Pons (tissue), 1 donor: ENCODE measurements at regions not wholly inside any gene's neighbourhood (a gene's known extent, or its start where the extent isn't known, plus 50 kb on each side); places are given as distances from the start of the nearest gene placed in this dataset.

Experiments used
- DNase-seq: peaks from one replicate; pipeline ENCODE4 v3.0.0-alpha.2; 2016; ENCODE audit warnings: low spot score

DNA sequence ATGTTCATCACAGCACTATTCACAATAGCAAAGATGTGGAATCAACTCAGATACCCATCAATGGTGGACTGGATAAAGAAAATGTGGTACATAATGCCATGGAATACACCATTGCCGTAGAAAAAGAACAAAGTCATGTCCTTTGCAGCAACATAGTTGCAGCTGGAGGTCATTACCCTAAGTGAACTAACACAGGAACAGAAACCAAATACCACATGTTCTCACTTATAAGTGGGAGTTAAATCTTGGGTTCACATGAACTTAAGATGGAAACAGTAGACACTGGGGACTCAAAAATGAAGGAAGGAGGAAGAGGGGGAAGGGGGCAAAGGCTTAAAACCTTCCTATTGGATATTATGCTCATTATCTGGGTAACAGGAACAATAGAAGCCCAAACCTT is 228.1 kb upstream of the RAB6C start:
- DNase-seq, result no peak

DNA sequence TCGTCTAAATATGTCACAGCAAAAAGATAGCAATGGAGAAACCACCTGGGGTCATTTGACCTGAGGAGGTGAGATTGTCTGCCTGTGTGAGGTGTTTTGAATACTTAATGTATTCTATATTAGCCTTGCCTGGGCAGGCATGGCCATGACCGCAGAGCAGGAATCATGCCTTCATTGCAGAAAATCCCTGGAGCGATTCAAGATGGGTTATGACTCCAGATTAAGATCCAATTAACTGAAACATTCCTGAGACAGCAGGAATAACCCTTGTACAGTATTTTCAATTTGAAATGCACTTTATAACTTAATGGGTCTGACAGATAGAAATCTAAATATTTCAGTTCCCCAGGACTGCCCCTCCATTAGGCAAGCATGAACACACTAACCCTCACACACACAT is 227.3 kb upstream of the RAB6C start:
- DNase-seq, result no peak

DNA sequence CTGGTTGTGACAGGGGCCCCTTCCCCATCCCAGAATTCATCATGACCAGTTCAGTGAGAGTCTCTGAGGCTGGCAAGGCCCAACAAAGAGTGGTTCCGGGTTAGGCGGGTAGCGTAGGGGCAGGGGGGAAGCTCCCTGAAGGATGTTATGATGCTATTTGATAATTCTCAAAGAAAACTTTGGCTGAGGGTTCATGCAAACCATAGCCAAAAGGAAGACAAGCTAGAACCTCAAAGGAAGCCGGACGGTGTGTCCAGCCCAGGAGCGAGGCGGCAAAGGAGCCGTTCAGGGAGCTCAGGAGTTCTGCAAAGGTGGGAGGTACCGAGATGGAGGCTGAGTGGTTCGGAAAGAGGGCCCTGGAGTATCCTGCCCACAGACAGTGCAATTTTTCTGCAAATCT is 226.8 kb upstream of the RAB6C start:
- no peak for DNase-seq

DNA sequence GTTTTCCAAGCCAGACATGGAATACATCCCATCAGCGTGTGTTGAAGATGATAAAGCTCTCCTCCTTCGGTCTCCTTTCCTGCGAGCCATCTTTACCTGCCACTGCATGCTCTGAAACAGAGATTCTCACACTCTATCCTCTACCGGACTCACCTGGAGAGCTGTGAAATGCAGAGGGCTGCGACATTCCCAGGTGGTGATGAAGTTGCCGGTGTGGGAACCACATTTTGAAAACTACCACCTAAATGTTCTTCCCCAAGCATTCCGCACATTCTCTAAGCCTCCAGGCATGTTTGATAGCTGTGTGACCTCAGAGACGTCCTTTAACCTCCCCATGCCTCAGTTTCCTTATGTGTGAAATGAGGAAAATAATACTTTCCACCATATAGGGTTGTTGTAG is 226.2 kb upstream of the RAB6C start:
- no peak for DNase-seq

DNA sequence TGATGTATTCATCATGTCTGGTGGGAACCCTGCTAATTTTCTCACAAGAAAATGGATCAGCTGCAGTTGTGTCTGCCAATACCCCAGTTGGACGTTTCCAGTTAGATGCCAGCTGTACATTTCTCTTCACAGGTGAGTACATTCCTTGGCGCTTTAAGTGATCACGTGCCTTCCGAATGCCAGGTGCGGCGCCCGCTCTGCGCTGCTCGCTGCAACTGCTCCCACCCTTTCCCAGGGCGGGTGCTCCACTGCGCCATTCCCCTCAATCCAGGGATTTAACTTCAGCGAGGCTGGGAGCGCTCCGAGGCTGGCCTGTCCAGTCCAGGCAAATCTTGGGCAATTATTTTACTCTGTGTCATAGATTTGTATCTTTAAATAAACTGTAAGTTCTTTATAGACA is 225.0 kb upstream of the RAB6C start:
- no peak for DNase-seq

DNA sequence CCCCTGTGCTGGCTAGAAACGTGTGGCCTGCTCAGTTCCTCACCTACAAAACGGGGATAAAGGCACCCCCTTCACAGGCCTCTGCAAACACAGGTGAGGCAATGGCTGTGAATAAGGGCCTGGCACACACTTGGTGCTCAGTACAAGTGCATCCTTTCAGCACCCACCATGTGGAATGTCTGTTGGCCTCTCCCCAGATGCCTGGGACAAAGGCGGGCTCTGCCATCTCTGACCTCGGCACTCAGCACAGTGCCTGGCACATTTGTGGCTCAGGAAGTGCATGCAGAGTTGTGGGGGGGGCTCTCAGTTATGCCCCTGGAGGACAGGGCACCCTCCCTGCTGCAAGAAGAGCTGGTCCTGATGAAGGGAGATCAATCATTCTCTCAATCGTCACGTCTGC is 224.6 kb upstream of the RAB6C start:
- no peak for DNase-seq

DNA sequence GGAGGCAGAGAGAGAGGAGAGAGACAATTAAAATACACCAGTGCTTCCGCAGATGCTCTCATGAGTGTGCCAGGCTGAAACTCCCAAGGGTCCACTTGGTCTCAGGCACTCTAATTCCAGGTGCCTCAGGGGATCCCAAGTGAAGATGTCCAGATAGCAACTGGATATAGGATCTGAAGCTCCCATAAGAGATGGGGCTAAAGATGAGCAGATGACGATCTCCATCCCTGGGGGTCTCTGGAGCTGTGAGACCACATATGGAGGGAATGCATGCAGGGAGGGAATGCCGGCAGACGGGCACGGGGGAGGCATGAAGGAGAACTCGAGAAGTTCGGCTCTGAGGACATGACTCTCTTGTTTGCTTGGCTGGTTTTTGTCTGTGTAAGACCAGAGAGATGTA is 223.7 kb upstream of the RAB6C start:
- DNase-seq, result no peak

DNA sequence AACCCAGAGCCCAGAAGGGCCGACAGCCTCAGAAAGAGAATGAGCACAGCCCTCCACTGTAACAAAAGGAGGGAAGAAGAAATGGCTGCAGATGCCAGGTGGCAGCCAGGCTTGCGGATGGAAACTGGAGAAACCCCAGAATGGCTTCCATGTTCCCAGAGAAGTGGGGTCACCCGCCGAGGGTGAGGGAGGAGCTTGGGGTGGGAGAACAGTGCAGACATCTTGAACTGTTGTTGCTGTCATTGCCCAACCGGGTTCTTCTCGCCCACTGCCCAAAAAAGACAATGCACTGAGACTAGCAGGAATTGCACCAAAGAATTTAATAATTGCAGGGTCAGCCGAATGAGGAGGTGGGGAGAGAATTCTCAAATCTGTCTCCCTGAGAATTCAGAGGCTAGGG is 223.2 kb upstream of the RAB6C start:
- DNase-seq, result no peak

DNA sequence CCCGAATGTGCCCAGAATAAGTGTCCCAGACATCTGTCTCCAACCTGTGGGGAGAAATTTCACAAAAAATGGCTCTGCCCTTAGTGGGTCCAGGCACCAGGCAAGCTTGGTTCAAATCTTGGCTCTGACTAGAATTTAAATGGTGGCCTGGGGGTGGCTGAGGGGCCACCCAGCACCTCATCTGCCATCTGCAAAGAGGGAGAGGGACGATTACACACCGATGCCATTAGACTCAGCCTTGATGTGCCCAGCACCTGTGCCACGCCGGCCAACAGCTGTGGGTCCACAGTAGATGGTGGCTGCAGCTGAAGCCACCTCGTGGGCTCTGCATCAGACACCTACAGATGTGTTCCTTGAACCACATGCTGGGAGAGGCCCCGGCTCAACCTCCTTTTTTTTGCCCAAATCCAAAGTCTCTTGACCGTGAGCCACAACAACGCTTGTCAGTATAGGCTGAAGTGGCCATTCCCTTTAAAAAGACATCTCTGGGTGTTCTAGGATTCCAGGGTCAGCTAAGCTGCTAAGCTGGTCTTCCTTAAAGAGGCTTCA is 222.0 kb upstream of the RAB6C start:
- DNase-seq, result no peak

DNA sequence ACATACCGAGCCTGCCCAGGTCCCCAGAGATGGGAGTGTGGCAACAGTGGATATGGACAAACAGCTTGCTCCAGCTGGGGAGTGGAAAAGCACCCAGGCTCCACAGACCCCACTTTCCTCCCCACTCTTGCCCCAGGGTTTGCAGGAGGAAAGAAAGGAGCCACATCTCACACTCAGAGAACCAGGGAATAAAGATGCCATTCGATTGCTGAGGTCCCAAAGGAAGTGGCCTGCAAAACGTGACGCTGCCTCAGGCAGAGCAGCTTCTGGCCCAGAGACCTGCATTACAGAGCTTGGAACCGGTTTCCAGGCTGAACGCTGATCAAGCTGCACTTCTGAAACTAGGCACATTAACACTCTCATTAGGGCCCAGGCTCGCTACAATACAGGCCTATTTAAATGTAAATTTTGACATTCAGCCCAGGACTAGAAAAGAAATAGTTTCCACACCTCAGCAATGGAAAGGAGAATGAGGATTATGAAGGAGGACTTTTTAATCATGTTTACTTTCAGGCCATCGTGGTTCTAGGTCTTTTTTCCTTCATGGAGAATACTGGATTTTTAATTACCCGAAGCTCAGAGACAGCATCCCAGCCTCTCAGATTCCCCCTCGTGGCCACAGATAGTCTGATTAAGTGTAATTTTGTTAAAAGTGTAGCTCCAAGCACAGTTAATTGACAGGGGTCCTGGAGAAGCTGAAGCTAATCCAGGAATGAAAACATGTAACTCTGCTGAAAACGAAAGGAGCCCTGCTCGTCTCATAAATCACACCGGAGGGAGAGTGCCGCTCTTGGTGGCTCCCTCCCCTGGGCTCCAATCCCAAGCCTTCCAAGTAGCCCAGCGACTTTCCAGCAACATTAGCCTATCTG is 221.3 kb upstream of the RAB6C start:
- no peak for DNase-seq

DNA sequence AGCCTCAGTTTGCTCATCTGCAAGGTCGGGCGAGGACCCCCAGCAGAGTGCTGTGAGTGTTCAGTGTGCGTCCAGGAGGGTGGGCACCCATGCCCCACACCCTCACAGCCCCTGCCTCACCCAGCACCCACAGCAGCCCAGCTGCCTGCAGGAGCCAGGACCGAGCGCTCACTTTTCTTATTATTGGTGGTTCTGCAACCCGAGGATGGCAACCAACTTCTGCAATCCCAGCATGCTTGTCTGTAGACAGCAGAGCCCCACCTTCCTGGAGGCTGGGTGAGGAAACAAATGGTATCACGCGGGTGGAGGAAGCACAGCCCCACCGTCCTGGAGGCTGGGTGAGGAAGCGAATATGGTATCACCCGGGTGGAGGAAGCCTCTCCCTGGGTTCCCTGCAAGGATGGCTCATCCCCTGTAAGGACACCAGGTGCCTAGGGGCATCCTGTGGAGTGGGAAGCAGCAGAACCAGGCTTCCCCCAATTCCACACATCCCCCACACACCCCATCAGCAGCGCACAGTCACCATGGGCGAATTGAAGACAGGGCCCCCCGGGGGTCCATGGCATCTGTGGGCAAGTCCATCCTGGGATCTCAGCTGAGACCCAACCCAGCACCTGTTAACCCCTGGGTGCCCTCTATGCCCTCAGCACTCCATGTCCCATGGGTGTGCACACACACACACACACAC is 220.5 kb upstream of the RAB6C start:
- DNase-seq, result peak; percentile 61

DNA sequence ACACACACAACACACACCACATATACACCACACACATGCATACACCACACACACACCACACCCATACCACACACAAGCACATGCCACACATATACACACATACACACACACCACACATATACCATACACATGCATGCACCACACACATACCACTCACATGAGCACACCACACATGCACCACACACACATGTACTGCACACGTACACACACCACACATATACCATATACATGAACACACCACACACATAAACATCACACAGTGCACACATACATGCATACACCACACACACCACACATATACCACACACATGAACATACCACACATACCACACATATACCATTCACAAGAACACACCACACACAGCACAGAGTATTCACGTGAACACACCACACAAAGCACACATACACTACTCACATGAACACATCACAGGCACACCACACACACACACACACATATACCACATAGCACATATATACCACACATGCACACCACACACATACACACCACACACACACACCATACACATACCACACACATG is 219.9 kb upstream of the RAB6C start:
- DNase-seq, result no peak

DNA sequence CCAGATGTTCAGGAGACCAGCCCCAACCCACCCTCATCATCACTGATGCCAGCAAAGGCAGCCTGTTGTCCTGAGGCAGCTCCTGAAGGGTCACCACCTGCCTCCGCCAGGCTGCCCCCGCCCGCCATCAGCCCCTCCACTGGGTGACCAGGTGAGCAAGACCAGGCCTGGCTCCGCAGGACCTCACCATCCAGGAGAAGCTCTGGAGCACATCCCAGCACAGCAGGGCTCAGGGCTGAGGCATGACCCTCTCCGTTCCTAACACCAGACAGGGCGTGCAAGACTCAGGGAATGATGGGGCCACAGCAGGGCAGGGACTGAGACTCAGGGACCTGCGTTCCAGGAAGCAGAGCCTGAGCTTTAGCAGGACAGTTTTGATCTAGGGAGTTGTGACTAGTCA is 218.8 kb upstream of the RAB6C start:
- DNase-seq, result no peak

DNA sequence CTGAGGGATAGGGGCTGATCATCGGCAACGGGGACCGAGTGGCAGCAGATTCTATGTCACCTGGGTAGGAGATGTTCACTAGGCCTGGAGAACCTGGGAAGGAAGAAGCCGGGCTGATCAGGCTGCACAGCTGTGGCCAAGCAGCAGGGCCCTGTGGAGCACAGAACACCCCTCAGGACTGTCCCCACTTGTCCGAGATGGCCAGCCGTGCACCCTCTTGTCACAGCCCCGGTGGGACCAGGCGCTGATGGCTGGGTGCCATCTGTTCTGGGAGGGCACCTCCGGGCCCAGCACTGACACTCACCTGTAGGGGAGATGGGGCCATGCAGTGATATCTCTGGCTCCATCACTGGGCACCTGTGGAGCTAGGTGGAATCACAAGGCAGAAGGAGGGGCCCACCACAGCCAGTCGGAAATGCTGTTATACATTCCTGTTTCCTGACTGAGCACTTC is 217.9 kb upstream of the RAB6C start:
- DNase-seq, result no peak

DNA sequence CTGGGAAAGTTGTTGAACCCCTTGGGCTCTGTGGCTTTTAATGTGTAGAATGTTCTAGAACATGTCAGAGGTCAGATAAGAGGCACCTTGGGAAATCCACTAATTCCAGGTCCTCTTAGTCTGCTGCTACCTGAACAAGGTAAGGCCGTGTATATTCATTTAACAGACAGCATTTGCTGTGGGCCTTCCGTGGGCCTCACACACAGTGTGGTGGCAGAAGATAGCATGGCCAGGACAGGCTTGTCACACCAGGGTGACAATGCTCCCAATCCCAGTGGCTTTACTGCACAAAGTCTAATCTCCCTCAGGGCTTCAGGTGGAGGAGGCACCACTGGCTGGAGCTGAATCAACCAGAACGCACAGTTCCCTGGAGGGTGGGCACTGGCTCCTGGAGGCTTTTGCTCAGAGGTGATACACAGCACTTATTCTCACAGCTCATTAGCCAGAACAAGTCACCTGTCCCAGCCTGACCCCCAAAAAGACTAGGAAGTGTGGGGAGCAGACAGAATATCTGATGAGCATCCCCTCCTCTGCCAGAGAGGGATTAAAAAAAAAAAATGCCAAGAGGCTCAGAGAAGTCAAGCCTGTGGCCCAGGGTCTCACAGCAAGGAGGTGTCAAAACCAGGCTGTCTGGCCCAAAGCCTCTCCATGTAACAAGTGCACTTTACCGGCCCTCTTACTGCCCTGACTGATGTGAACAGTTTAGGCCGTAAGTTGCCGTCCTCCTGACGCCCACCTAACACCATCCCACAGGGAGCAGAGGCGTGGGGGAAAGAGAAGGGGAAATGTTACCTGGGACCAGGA is 216.9 kb upstream of the RAB6C start:
- DNase-seq, result no peak

DNA sequence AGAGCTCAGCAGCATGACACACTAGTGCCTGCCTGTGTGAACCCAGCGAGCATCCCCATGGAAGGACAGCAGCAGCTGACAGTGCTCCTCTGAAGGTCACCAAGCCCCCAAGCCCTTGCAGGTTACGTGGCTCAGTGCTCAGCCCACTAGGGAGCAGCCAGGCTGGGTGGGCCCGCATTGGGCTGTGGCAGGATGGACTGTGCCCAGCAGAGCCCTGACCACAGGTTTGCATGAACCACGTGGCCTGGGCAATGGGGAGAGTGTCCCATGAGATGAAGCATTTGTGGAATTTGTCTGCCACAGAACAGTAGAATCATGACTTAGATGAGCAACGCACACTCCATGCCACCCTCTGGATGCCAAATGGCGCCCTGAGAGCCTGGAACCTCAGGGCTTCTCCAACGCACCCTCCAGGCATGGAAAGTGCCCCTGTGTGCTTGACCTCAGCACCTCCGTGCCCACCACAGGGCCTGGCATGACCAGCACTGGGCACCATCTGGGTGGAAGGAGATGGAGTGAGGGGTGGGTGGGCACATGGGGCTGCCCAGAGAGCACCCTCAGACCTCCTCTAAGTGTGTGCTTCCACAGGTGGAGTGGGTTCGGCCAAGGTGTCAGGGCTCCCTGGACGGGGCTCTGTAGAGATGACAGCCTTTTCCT is 216.1 kb upstream of the RAB6C start:
- DNase-seq, result no peak

DNA sequence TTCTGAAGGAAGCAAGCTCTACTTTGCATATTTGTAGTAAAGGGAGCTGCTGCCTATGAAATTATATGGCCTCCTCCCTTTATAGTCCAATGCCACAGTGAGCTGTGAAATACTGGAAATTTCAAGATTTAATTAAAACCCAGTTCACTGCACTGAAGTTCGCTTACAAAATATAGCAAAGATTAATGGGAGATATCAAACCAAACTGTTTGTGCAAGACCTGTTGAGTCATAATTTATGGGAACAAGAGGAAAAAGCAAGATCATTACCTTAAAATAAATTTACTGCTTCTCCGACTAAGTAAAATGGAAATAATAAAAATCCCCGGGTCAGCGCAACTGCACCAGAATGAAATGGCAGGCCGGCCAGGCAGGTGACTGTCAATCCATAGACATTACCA is 215.5 kb upstream of the RAB6C start:
- no peak for DNase-seq

DNA sequence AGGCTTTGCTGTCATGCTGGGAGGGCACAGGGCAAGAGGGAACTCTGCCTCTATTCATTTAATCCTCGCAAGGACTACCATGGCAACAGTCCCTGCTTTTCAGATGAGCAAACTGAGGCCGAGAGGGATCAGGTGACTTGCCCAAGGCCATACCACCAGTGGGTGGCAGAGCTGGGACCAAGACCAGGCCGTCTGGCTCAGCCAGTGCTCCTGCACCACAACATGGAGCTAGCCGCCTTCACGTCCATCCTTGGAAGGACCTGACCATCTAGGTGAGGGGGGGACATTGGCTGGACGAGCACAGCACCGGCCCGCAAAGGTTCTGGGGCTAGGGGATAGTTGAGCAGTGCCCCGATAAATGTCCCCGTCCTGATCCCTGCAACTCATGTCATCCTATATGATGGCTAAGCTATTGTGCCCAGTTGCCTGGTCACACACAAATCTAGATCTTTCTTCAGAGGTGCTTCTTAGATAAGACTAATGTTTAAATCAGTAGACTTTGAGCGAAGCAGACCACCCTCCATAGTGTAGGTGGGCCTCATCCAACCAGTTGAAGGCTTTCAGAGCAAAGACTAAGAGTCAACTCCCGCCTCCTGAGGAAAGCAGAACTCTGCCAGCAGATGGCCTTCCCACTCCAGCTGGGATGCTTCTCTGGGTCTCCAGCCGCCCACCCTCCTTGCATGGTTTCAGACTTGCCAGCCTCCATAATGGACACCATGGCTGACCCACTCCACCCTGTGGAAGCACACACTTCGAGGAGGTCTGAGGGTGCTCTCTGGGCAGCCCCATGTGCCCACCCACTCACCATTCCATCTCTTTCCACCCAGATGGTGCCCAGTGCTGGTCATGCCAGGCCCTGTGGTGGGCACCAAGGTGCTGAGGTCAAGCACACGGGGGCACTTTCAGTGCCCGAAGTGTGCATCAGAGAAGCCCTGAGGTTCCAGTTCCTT is 214.8 kb upstream of the RAB6C start:
- DNase-seq, result no peak

DNA sequence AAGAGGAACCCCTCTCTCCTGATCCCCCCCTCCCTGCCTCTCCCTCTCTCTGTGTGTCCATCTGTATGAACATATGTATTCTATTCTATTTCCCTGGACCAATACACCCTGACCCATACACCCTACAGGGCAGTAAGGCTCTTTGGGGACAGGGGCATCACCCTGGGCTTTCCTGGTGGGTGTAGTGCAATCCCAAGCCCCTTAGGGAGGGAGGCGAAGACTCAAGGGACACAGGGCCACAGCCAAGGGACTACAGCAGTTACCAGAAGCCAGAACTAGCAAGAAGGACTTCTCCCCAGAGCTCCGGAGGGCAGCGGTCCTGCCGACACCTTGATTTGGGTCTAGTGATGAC is 214.2 kb upstream of the RAB6C start:
- DNase-seq, result no peak

DNA sequence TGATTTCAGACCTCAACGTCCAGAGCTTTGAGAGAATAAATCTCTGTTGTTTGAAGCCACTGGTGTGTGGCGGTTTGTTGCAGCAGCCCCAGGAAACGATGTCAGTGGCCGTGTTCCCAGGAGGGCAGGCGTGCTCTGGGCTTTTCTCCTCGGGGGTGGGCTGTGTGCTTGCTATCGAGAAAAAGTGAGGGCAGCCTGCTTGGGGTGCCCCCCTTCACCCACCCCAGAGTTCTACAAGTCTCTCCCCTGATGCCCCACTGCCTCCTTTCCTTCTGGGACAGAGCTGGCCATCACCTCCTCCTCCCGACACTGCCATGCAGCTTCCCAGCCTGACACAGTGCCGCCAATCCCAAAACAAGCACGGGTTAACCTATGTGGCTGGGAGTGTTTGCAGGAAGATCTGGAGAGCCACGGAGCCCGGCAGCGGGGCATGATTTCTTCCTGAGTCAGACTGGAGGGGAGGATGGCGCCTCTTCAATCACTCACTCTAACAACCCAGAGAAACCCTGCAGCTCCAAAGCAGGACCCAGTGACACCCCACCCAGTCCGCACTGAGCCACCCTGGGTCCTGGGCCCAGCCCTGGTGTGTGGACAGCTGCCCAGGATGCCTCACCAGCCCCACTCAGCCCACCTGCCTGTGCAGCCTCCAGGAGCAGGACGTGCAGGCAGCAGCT is 213.7 kb upstream of the RAB6C start:
- no peak for DNase-seq
